Activated naive CD4-positive, alpha-beta T cell treated with anti-CD3 and anti-CD28 coated beads, Interleukin-2, amount 10 ng/mL, durations not matched to agents 7 days and 5 days (primary cell): ENCODE measurements at regions not wholly inside any gene's neighbourhood (a gene's known extent, or its start where the extent isn't known, plus 50 kb on each side); places are given as distances from the start of the nearest gene placed in this dataset.

ENCODE experiments used
- CTCF ChIA-PET: fragments of 350-600 bp; sonication (Branson Sonifier 250); formaldehyde crosslinking; loops from one replicate; lab custom pipeline; 2021; ENCODE audit warnings: antibody characterized with exemption; lab: Charles Lee
- DNase-seq: peaks from one replicate; pipeline ENCODE4 v3.0.0-alpha.2; 2020
- H3K27ac Mint-ChIP-seq: one replicate; pipeline ENCODE4 v1.8.0; 2021; ENCODE audit warnings: mild to moderate bottlenecking, moderate library complexity, mixed read lengths
- H3K27me3 Mint-ChIP-seq: one replicate; pipeline ENCODE4 v1.8.0; 2021; ENCODE audit warnings: mild to moderate bottlenecking, mixed read lengths
- H3K36me3 Mint-ChIP-seq: one replicate; pipeline ENCODE4 v1.8.0; 2021; ENCODE audit warnings: mixed read lengths
- H3K4me1 Mint-ChIP-seq: one replicate; pipeline ENCODE4 v1.8.0; 2021; ENCODE audit warnings: mixed read lengths
- H3K4me3 Mint-ChIP-seq: one replicate; pipeline ENCODE4 v1.8.0; 2021; ENCODE audit warnings: mild to moderate bottlenecking, moderate library complexity, mixed read lengths
- H3K9me3 Mint-ChIP-seq: one replicate; pipeline ENCODE4 v1.8.0; 2021; ENCODE audit warnings: mixed read lengths

DNA sequence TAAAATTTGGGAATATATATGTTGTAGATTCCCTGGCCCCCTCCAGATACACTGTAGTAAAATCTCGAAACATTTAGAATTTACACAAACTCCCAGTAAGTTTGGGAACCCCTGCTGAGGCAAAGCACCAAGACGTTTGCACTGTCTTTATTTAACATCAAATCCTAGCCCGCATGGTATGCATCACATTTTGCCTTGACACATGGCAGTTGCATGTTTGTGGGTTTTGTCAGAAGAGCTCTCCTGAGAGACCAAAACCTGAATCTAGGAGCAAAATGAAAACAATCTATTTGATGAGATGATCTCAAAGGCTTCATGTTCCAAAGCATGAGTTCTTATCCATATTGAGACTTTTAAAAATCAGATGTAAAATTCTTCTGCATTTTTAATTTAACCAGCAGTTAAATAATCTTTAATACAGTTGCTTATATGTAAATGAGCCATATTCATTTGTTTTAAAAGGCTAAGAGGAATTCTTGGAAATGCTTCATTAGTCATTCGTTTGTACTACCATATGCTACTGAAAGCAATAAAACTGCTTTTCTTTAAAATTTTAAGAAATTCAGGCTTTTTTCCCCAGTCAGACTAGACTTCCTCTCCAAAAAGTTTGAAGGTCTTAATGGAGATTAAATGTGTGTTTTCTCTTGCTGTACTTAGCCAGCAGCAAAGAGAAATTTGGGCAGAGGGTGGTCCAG is 105.2 kb upstream of the BOC start:
- no peaks in the 10 kb centered on the region for H3K9me3 Mint-ChIP-seq
- CTCF ChIA-PET: no interaction called here
- no peaks in the 10 kb centered on the region for H3K27me3 Mint-ChIP-seq
- DNase-seq: no peak
- no peak overlapping the region for H3K27ac Mint-ChIP-seq
- peaks cover 4% of the 10 kb centered on the region for H3K4me1 Mint-ChIP-seq
- H3K4me3 Mint-ChIP-seq: no peak overlapping the region
- no peaks in the 10 kb centered on the region for H3K36me3 Mint-ChIP-seq

DNA sequence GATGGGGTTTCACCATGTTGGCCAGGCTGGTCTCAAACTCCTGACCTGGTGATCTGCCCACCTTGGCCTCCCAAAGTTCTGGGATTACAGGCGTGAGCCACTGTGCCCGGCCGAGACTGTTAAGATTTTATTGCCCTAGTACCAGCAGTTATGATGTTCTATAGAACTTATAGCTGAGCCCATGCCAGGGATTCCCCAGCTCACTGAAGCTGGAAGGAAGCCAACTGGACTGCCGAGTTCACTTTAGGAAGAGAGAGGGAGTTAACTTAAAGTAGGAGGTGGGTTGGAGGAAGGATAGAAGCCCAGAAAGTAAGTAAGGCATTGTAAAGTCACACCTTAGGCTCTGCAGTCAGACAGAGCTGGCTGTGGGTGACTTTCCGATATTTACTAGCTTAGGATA is 101.1 kb upstream of the BOC start:
- CTCF ChIA-PET: no interaction called here
- H3K4me3 Mint-ChIP-seq: no peak overlapping the region
- no peaks in the 10 kb centered on the region for H3K36me3 Mint-ChIP-seq
- peaks cover 8% of the 10 kb centered on the region for H3K4me1 Mint-ChIP-seq
- no peaks in the 10 kb centered on the region for H3K27me3 Mint-ChIP-seq
- no peak for DNase-seq
- no peaks in the 10 kb centered on the region for H3K9me3 Mint-ChIP-seq
- no peak overlapping the region for H3K27ac Mint-ChIP-seq

DNA sequence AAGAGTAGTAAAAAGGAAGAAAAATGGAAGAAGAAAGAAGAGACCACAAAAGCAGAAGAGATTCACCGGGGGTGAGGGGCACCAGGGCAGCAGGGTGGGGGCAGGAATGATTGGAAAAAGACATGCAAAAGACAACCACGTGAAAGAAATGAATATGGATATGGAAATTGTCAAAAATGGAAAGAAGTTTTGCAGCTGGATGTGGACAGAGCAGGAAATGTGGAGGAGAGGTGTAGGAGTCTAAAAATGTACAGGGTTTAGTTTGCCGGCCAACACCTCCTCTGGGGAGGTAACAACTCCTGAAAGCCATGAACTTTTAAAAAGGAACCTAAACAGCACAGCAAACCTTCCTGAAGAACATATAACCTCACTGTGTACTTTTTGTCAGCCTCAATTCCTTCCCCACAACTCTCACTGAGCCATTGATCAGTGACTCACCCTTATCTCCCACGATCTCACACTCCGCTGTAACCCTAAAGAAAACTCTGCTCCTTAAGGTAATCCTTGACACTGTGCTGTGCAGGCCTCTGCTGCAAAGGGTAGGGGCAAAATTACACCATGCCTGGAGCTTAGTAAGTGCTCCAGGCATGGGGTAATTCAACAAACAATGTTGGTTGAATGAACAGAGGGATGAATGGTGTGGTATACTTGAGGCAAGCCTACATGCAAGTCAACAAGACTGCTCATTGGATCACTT is 100.2 kb upstream of the BOC start:
- no peaks in the 10 kb centered on the region for H3K27me3 Mint-ChIP-seq
- no peak for DNase-seq
- no peak overlapping the region for H3K4me3 Mint-ChIP-seq
- H3K9me3 Mint-ChIP-seq: no peaks in the 10 kb centered on the region
- H3K36me3 Mint-ChIP-seq: no peaks in the 10 kb centered on the region
- CTCF ChIA-PET: no interaction called here
- peaks cover 8% of the 10 kb centered on the region for H3K4me1 Mint-ChIP-seq
- H3K27ac Mint-ChIP-seq: no peak overlapping the region

DNA sequence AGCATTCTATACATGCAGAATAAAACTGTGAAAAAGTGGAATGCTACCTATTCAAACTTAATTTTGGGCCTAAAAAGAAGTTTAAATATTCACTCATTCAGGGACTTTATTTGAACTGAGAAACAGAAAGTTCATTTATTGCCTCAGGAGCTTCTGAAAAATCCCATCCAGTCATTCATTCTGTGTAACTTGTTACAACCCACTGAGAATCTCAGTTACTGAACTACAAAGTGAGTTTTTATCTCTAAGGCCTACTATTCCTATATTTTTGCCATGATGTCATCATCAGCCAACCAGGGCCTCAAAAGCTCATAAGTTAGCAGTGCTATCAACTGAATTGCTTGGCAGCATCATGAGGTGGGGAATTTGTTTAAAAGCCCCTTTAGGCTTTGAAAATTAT is 98.0 kb upstream of the BOC start:
- DNase-seq: no peak
- no peak overlapping the region for H3K4me3 Mint-ChIP-seq
- no peaks in the 10 kb centered on the region for H3K9me3 Mint-ChIP-seq
- no peaks in the 10 kb centered on the region for H3K36me3 Mint-ChIP-seq
- H3K4me1 Mint-ChIP-seq: peaks cover 8% of the 10 kb centered on the region
- no peak overlapping the region for H3K27ac Mint-ChIP-seq
- CTCF ChIA-PET: no interaction called here
- no peaks in the 10 kb centered on the region for H3K27me3 Mint-ChIP-seq

DNA sequence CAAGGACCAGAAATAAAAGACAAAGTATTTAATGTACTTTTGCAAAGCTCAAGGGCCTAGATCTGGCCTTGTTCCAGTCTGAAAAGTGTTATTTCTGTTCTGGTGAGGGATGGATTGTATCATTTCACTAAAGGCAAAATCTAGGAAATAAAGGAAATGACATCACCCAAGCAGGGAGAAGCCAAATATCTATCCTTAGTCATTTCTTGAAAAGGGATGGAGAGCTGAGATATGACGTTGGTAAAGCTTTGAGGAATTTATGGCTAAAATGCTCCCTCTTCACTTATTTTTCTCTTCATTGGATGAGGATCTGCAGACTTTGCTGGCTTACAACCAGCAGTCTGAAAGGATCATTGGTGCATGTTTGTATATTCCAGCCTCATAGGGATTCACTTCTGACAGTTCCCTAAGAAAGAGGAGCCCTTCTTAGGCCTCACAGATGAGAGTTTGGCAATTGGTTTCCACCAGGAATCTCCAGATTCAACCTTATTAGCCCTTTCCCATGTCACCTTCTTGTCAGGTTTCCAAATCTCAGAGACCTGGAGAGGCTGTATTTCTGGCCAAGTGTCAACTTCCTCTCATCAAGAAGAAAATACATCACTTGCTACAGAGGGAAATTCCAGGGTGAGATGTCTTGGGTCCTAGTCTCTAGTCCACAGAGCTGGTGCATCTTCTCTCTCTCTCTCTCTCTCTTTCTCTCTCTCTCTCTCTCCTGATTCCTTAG is 93.7 kb upstream of the BOC start:
- Mint-ChIP-seq H3K4me3 (no peak overlapping the region), H3K4me1 (no peaks in the 10 kb centered on the region), H3K27ac (no peak overlapping the region), H3K36me3 (no peaks in the 10 kb centered on the region), H3K9me3 (no peaks in the 10 kb centered on the region), H3K27me3 (no peaks in the 10 kb centered on the region)
- CTCF ChIA-PET: no interaction called here
- no peak for DNase-seq

DNA sequence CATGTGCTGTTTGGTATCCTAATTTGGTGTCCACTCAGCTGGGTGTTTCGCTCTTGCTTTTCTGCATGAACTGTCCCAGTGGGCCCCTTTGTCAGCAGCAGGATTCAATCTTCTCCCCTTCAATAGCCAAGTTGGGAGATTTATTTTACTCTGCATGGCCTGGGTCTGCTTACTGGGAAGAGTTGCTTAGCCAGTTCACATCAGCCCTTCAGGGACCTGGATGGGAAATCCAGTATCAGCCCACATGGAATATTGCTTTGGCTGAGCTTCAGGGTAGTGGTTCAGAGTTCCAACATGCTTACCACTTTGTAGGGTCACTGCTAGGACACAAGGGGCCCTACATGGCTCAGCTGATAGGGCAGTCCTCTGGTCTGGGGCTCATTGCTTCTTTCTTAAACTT is 93.0 kb upstream of the BOC start:
- Mint-ChIP-seq H3K36me3 (no peaks in the 10 kb centered on the region), H3K9me3 (no peaks in the 10 kb centered on the region), H3K27ac (no peak overlapping the region), H3K27me3 (no peaks in the 10 kb centered on the region), H3K4me1 (no peaks in the 10 kb centered on the region), H3K4me3 (no peak overlapping the region)
- CTCF ChIA-PET: no interaction called here
- no peak for DNase-seq

DNA sequence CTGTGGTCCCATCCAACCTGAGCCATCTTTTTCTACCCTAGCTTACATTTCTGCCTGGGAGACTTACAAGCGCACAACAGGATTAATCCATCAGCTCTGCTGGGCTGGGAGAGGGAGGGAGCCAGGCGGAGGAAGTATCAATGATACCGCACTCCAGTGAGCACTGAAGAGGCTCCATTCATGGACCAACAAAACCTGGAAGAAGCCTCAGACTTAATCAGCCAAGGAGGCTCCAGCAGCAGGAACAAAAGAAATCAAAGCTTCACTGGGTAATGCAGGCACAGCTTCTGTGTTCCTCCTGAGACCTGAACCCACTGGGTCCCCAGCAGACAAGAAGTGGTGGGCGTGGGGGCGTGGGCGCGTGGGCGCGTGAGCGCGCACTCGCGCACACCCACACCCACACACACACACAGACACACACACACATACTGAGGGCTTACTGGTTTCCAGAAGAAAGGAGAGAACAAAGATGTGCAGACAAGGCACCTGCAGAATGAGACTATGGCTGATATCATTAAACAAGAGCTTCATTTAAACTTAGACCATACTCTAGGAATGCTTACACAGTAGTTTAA is 87.0 kb upstream of the BOC start:
- no peak overlapping the region for H3K4me3 Mint-ChIP-seq
- CTCF ChIA-PET: interaction anchor here (1.4 kb wide), 1 partner anchor 11 kb away, joined by 5 read pairs; no protein-coding TSS in a partner anchor
- H3K36me3 Mint-ChIP-seq: no peaks in the 10 kb centered on the region
- no peaks in the 10 kb centered on the region for H3K9me3 Mint-ChIP-seq
- H3K4me1 Mint-ChIP-seq: no peaks in the 10 kb centered on the region
- H3K27ac Mint-ChIP-seq: no peak overlapping the region
- DNase-seq: no peak
- no peaks in the 10 kb centered on the region for H3K27me3 Mint-ChIP-seq

DNA sequence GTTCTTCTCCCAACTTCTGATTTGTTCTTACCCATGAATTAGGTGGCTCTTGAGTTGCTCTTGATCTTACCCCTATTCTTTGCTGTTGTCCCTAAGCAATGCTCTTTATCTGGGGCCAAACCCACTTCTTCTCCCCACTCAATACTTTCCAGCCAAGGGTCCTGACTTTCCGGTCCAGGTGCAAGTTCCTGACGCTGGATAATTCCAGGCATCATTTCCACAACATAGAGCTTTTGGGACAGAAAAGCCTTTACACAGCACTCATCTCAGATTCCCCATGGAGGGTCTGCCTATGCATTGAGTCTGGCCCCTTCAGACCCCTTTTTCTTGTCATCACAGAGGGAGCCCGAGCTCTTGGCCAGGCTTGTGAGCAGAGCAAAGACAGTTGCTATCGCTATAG is 85.4 kb upstream of the BOC start:
- Mint-ChIP-seq H3K27me3 (no peaks in the 10 kb centered on the region), H3K4me3 (no peak overlapping the region), H3K4me1 (no peaks in the 10 kb centered on the region), H3K27ac (no peak overlapping the region), H3K9me3 (no peaks in the 10 kb centered on the region), H3K36me3 (no peaks in the 10 kb centered on the region)
- DNase-seq: no peak
- CTCF ChIA-PET: no interaction called here

DNA sequence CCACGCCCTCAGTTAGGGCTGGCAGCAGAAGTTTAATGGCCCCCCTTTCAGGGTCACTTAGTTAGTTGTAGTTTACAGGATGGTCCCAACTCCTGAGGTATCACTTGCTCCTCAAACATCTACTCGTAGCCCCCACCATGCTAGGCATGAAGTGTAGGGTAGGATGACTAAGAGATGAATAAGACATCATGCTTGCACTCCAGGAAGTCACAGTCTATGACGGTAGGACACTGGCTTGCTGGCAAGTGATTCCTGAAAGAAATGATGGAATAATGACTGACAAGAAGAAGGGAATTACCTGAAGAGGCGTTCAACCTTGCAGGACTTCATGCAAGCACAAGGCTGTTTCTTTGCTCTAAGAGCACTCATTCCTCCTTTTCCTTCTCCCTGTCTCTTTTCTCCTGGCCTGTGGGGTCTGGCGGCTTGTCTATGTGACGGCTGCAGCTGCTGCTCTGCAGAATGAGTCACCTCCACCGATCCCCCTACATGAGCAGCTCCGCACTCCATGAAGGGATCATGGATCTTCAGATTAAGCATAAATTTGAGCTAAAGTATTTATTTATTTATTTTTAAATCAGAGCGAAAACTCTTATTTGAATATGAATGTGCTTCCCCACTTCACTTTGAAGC is 82.9 kb upstream of the BOC start:
- no peaks in the 10 kb centered on the region for H3K36me3 Mint-ChIP-seq
- H3K27ac Mint-ChIP-seq: no peak overlapping the region
- CTCF ChIA-PET: interaction anchor here (1.3 kb wide), 1 partner anchor 94 kb away, joined by 3 read pairs; no protein-coding TSS in a partner anchor
- no peaks in the 10 kb centered on the region for H3K4me1 Mint-ChIP-seq
- H3K27me3 Mint-ChIP-seq: no peaks in the 10 kb centered on the region
- no peak overlapping the region for H3K4me3 Mint-ChIP-seq
- H3K9me3 Mint-ChIP-seq: no peaks in the 10 kb centered on the region
- no peak for DNase-seq

DNA sequence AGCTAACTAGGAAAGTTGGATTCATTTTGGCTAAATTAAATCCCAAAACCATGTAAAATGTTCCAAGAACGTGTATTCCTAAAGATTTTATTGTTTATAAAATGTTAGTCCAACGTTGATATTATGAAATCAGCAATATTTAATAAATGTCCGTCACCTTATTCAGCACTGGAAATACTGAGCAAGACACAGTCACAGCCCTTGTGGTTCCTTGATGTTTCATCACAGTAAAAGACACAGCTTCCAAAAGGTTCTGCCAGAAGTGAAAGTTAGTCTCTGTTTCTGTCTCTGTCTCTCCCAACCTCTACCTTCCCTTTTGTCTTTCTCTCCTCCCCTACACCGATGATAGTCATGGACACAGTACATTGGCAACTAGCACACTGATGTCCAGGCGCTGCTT is 82.2 kb upstream of the BOC start:
- no peak for DNase-seq
- no peaks in the 10 kb centered on the region for H3K9me3 Mint-ChIP-seq
- H3K4me3 Mint-ChIP-seq: no peak overlapping the region
- no peaks in the 10 kb centered on the region for H3K4me1 Mint-ChIP-seq
- no peaks in the 10 kb centered on the region for H3K27me3 Mint-ChIP-seq
- CTCF ChIA-PET: interaction anchor here (1.2 to 1.3 kb wide), 2 partner anchors 94 to 159 kb away, joined by 3 read pairs; no protein-coding TSS in a partner anchor
- H3K36me3 Mint-ChIP-seq: no peaks in the 10 kb centered on the region
- no peak overlapping the region for H3K27ac Mint-ChIP-seq

DNA sequence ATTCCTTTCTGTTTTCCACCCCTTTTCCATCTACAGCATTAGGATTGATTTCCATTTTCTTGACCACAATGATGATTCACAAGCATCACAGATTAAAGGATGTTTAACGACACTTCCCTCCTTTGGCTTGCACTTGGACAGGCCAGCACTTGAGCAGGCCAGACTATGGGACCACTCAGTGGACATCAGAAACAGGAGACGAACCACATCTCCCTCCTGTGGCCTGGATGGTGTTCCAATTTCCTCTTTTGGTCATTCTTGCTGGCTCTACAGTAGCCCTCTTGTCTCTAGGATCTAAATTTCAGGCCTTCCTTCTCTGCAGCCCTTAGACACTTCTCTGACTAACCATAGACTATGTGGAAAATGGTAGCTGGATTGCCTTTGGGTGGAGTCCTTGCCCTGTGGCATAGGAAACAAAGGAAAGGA is 78.8 kb upstream of the BOC start:
- CTCF ChIA-PET: interaction anchor here (4.6 kb wide), 1 partner anchor 155 kb away, joined by 34 read pairs; no protein-coding TSS in a partner anchor
- no peak overlapping the region for H3K27ac Mint-ChIP-seq
- H3K36me3 Mint-ChIP-seq: no peaks in the 10 kb centered on the region
- no peak overlapping the region for H3K4me3 Mint-ChIP-seq
- H3K27me3 Mint-ChIP-seq: peaks cover 3% of the 10 kb centered on the region
- no peak for DNase-seq
- no peaks in the 10 kb centered on the region for H3K9me3 Mint-ChIP-seq
- H3K4me1 Mint-ChIP-seq: no peaks in the 10 kb centered on the region

DNA sequence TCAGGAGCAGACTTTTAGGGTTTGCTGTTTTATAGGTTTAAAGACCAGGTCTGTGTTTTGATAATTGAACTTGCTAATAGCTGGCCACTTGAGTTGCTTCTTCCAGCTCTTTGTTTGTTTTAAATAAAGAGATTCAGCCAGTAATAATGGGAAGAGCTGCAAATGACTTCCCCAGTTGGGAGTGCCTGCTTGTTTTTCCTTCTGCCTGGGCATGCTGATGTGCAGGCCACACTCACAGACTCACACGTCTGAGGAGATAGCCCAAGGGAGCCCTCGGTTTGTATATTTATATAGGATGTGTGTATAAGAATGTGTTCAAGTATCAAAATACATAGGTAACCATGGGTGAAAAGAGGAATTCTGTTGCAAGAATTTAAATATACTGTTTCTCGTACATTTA is 78.2 kb upstream of the BOC start:
- Mint-ChIP-seq H3K27me3 (peaks cover 3% of the 10 kb centered on the region), H3K4me3 (no peak overlapping the region), H3K4me1 (no peaks in the 10 kb centered on the region), H3K27ac (no peak overlapping the region), H3K36me3 (no peaks in the 10 kb centered on the region), H3K9me3 (no peaks in the 10 kb centered on the region)
- CTCF ChIA-PET: interaction anchor here (4.6 kb wide), 1 partner anchor 155 kb away, joined by 34 read pairs; no protein-coding TSS in a partner anchor
- DNase-seq: no peak

DNA sequence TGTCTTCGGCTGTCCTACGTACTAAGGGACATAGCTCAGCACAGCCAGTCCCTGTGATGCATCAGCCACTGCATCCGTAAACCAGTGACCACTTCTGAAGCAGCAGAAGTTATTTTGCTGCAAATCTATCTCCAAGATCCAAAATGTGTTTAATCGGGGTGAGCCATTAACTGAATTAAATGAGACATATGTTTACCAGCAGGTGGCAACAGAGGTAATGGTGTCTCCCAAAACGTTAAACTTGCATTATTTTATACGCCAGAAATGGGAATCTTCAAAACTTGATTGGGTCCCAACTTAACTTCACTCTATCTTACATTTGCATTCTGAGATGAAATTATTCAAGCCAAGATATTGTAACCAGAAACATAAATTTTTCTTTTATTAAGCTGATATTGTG is 75.3 kb upstream of the BOC start:
- Mint-ChIP-seq H3K9me3 (no peaks in the 10 kb centered on the region), H3K4me1 (no peaks in the 10 kb centered on the region), H3K4me3 (no peak overlapping the region), H3K27me3 (peaks cover 3% of the 10 kb centered on the region), H3K27ac (no peak overlapping the region), H3K36me3 (no peaks in the 10 kb centered on the region)
- CTCF ChIA-PET: interaction anchor here (0.9 to 4.6 kb wide), 5 partner anchors 8 to 157 kb away, joined by 3 to 34 read pairs (median 4); no protein-coding TSS in a partner anchor
- DNase-seq: no peak

DNA sequence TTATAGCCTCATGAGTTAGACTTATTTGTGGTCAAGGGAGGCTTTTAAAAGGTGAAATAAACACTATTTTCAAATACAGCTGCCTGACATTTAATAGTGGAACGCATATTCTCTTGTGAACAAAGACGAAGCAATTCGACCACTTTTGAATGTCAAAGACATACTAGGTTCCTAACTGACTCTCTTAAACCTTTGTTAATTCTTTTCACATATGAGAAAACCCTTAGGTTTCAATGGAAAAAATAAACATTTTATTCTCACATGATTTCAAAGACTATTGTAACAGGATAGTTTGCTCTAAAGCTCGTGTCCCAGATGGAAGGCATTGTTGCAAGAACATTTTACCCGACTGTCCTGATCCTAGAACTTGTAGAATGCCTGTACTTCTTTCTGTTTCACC is 74.8 kb upstream of the BOC start:
- CTCF ChIA-PET: interaction anchor here (1.1 to 4.6 kb wide), 3 partner anchors 12 to 157 kb away, joined by 4 to 34 read pairs (median 5); no protein-coding TSS in a partner anchor
- no peaks in the 10 kb centered on the region for H3K36me3 Mint-ChIP-seq
- no peaks in the 10 kb centered on the region for H3K9me3 Mint-ChIP-seq
- H3K4me1 Mint-ChIP-seq: no peaks in the 10 kb centered on the region
- H3K27ac Mint-ChIP-seq: no peak overlapping the region
- H3K27me3 Mint-ChIP-seq: peaks cover 3% of the 10 kb centered on the region
- no peak overlapping the region for H3K4me3 Mint-ChIP-seq
- no peak for DNase-seq
